C4-2B (cell line): ENCODE measurements at regions not wholly inside any gene's neighbourhood (a gene's known extent, or its start where the extent isn't known, plus 50 kb on each side); places are given as distances from the start of the nearest gene placed in this dataset.

ENCODE experiments used
- ZFX ChIP-seq: fragments of 450-650 bp; IDR thresholded peaks from 2 replicates; pipeline ENCODE4 v1.6.1; 2017
- TF ChIP-seq, protein P1 (sequence below): fragments of 450-650 bp; conservative IDR thresholded peaks from 2 replicates; pipeline ENCODE4 v1.5.1; 2017; ENCODE audit warnings: mild to moderate bottlenecking

DNA sequence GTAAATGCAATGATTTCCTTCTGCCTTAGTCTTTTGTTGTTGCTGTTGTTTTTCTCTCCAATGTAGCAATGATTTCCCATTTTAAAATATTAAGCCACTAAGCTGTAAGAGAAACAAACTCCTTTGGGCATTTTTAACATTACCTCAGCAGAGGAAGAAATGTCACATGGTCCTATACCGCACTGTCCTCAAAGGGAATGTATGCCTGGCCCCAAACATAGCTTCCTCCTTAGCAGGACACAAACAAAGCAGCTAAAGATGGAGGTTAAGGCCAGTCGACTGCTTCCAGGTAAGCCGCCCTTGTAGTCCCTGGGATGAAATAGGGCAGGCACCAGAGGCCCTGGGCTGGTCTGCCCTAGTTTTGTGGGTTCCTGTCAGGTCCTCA, 249.0 kb downstream of the TSHZ3 start:
- TF ChIP-seq, protein P1, sequence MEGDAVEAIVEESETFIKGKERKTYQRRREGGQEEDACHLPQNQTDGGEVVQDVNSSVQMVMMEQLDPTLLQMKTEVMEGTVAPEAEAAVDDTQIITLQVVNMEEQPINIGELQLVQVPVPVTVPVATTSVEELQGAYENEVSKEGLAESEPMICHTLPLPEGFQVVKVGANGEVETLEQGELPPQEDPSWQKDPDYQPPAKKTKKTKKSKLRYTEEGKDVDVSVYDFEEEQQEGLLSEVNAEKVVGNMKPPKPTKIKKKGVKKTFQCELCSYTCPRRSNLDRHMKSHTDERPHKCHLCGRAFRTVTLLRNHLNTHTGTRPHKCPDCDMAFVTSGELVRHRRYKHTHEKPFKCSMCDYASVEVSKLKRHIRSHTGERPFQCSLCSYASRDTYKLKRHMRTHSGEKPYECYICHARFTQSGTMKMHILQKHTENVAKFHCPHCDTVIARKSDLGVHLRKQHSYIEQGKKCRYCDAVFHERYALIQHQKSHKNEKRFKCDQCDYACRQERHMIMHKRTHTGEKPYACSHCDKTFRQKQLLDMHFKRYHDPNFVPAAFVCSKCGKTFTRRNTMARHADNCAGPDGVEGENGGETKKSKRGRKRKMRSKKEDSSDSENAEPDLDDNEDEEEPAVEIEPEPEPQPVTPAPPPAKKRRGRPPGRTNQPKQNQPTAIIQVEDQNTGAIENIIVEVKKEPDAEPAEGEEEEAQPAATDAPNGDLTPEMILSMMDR, result no peak
- TF ChIP-seq ZFX, result no peak
